ENCODE measurements at regions not wholly inside any gene's neighbourhood (a gene's known extent, or its start where the extent isn't known, plus 50 kb on each side); places are given as distances from the start of the nearest gene placed in this dataset.
A peak's percentile ranks its signal among the peaks of the same experiment; 100 is the strongest.

GRCh38 chr19:30083701-30084156, 141.7 kb downstream of the URI1 start:
- 54 to 62% (median 57%) methylated on average over 12 of the region's 12 CpGs for WGBS, 4 donors
- peaks cover 0 to 7% (median 0%) of the 10 kb centered on the region in 12 donors for H3K9me3 ChIP-seq
- TF ChIP-seq POLR2A (IDR thresholded peaks at IDR 0.05) (no peak), CTCF (IDR thresholded peaks at IDR 0.05) (no peak)
- H3K27me3 ChIP-seq, result peaks cover 0 to under 1% (median 0%) of the 10 kb centered on the region in 9 donors
- peaks cover 0 to 4% (median 0%) of the 10 kb centered on the region in 12 donors for H3K4me1 ChIP-seq
- H3K36me3 ChIP-seq, result no peaks in the 10 kb centered on the region
- no peak overlapping the region for H3K4me3 ChIP-seq
- peak overlapping the region in 1 of 12 donors; percentile 27 for H3K27ac ChIP-seq
- DNase-seq (no peak), ATAC-seq (no peak)
- intact Hi-C loops (cut with DNase I), result no loop called here

- Histone ChIP-seq H3K36me3 (no peaks in the 10 kb centered on the region), H3K27ac (peak overlapping the region in 1 of 12 donors; percentile 30), H3K4me3 (no peak overlapping the region), H3K27me3 (no peaks in the 10 kb centered on the region), H3K9me3 (peaks cover 0 to 2% (median 0%) of the 10 kb centered on the region in 12 donors), H3K4me1 (peaks cover 0 to 4% (median 0%) of the 10 kb centered on the region in 12 donors)
- WGBS, 4 donors, result 61 to 62% (median 62%) methylated on average over 12 of the region's 12 CpGs
- intact Hi-C loops (cut with DNase I), result no loop called here
- peak in 3 of 5 donors; percentile 44 to 70 (median 62) for DNase-seq
- peak; percentile 43 to 88 (median 54) for ATAC-seq
- no peak for TF ChIP-seq CTCF (IDR thresholded peaks at IDR 0.05)
- no peak for TF ChIP-seq POLR2A (IDR thresholded peaks at IDR 0.05)
Measured at GRCh38 chr19:30084390-30084819, 142.4 kb downstream of the URI1 start.

- Histone ChIP-seq H3K27ac (no peak overlapping the region), H3K4me1 (peaks cover 0 to 4% (median 0%) of the 10 kb centered on the region in 12 donors), H3K27me3 (no peaks in the 10 kb centered on the region), H3K9me3 (no peaks in the 10 kb centered on the region), H3K36me3 (no peaks in the 10 kb centered on the region), H3K4me3 (no peak overlapping the region)
- TF ChIP-seq CTCF (IDR thresholded peaks at IDR 0.05), result no peak
- no peak for TF ChIP-seq POLR2A (IDR thresholded peaks at IDR 0.05)
- 40 to 55% (median 49%) methylated on average over 5 to 10 of the region's 10 CpGs for WGBS, 4 donors
- intact Hi-C loops (cut with DNase I), result no loop called here
- peak in 1 of 4 donors; percentile 52 for ATAC-seq
- peak in 2 of 5 donors; percentile 48 to 54 for DNase-seq
Measured at GRCh38 chr19:30085394-30085793, 143.4 kb downstream of the URI1 start.

- no peak for TF ChIP-seq POLR2A (IDR thresholded peaks at IDR 0.05)
- no peak for TF ChIP-seq CTCF (IDR thresholded peaks at IDR 0.05)
- H3K4me1 ChIP-seq, result peaks cover 0 to 4% (median 0%) of the 10 kb centered on the region in 12 donors
- peak in 1 of 5 donors; percentile 3 for DNase-seq
- H3K27ac ChIP-seq, result no peak overlapping the region
- no peaks in the 10 kb centered on the region for H3K27me3 ChIP-seq
- H3K4me3 ChIP-seq, result no peak overlapping the region
- intact Hi-C loops (cut with DNase I), result no loop called here
- WGBS, 4 donors, result 78 to 86% (median 82%) methylated on average over 5 of the region's 5 CpGs
- no peaks in the 10 kb centered on the region for H3K9me3 ChIP-seq
- no peaks in the 10 kb centered on the region for H3K36me3 ChIP-seq
- ATAC-seq, result no peak
Measured at GRCh38 chr19:30086220-30086619, 144.2 kb downstream of the URI1 start.

Data from heart left ventricle (tissue), 16 donors.